ENCODE measurements at regions not wholly inside any gene's neighbourhood (a gene's known extent, or its start where the extent isn't known, plus 50 kb on each side); places are given as distances from the start of the nearest gene placed in this dataset.

DNA sequence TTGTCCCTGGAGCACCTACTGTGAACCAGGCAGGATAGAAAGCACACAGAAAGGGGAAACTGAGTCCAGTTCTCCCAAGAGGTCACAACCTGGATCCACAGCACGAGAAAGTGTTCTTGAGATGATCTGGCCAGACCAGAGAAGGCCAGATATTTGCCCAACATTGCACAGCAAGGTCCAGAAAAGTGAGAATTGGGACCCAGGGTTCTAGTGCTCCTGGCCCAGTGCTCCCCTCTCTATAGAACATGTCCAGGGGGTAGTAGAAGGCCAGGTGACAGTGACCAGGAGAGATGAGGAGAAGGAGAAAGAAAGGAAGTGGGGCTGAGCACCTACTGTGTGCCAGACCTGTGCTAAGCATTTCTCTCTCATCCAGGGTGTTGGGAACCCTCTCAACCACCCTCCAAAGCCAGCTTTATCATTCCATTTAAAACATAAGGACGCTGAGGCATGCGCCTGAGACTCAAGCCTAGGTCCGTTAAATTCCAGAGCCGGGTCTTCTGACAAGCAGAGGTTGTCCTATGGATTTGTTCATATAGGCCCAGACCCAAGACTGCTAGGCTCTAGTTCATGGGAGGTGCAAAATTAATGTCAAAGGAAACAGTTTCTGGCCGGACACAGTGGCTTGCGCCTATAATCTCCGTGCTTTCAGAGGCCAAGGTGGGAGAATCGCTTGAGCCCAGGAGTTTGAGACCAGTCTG, 128.7 kb downstream of the MN1 start:
- H3K9me3 ChIP-seq (ENCODE audit: control insufficient read depth in 2 of 3, insufficient read depth in 1 of 3, low read length in 3 of 3), result peaks cover 0 to 3% (median 0%) of the 10 kb centered on the region in 3 donors
- intact Hi-C loops (cut with DNase I), result no loop called here
- DNase-seq (peak in 1 of 5 donors; percentile 65), FAIRE-seq (no peak)
- TF ChIP-seq, protein P1, sequence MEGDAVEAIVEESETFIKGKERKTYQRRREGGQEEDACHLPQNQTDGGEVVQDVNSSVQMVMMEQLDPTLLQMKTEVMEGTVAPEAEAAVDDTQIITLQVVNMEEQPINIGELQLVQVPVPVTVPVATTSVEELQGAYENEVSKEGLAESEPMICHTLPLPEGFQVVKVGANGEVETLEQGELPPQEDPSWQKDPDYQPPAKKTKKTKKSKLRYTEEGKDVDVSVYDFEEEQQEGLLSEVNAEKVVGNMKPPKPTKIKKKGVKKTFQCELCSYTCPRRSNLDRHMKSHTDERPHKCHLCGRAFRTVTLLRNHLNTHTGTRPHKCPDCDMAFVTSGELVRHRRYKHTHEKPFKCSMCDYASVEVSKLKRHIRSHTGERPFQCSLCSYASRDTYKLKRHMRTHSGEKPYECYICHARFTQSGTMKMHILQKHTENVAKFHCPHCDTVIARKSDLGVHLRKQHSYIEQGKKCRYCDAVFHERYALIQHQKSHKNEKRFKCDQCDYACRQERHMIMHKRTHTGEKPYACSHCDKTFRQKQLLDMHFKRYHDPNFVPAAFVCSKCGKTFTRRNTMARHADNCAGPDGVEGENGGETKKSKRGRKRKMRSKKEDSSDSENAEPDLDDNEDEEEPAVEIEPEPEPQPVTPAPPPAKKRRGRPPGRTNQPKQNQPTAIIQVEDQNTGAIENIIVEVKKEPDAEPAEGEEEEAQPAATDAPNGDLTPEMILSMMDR (IDR thresholded peaks at IDR 0.05; ENCODE audit: borderline replicate concordance, extremely low read depth, insufficient read depth), result no peak
- H3K4me3 ChIP-seq (ENCODE audit: low read length in 3 of 3), result no peak overlapping the region
- peaks cover 0 to 5% (median 3%) of the 10 kb centered on the region in 3 donors for H3K4me1 ChIP-seq (ENCODE audit: control insufficient read depth in 2 of 3, insufficient read depth in 2 of 3, low read depth in 1 of 3, low read length in 3 of 3)
- no peaks in the 10 kb centered on the region for H3K27me3 ChIP-seq (ENCODE audit: control insufficient read depth, insufficient read depth, low read length)
- H3K9ac ChIP-seq (ENCODE audit: low read length in 3 of 3), result no peak overlapping the region
- H3K27ac ChIP-seq (ENCODE audit: low read depth in 2 of 2, low read length in 2 of 2), result no peak overlapping the region
- no peaks in the 10 kb centered on the region for H3K36me3 ChIP-seq (ENCODE audit: control insufficient read depth in 2 of 3, insufficient read depth in 3 of 3, low read length in 3 of 3)

DNA sequence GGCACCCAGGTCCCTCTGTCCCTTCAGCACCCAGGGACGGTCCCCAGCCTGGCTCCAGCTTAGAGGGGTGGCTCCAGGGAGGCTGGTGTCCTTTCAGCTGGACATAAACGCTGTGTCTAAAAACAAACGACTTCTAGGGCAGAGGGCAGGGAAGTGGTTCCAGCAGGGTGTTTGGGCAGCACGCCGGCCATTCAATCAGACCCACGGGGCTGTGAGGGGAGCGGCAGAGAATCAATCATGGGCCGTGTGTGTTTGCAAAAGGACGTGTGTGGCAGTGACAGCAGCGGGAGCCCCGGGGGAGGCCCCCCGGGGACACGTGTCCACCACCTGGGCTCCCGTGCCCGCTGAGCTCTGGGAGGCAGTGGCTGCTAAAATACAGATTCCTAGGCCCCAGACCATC, 127.7 kb downstream of the MN1 start:
- Histone ChIP-seq H3K4me1 (ENCODE audit: control insufficient read depth in 2 of 3, insufficient read depth in 2 of 3, low read depth in 1 of 3, low read length in 3 of 3) (peaks cover 0 to 5% (median 3%) of the 10 kb centered on the region in 3 donors), H3K36me3 (ENCODE audit: control insufficient read depth in 2 of 3, insufficient read depth in 3 of 3, low read length in 3 of 3) (no peaks in the 10 kb centered on the region), H3K27me3 (ENCODE audit: control insufficient read depth, insufficient read depth, low read length) (no peaks in the 10 kb centered on the region), H3K27ac (ENCODE audit: low read depth in 2 of 2, low read length in 2 of 2) (no peak overlapping the region), H3K9me3 (ENCODE audit: control insufficient read depth in 2 of 3, insufficient read depth in 1 of 3, low read length in 3 of 3) (peaks cover 0 to 3% (median 0%) of the 10 kb centered on the region in 3 donors), H3K9ac (ENCODE audit: low read length in 3 of 3) (no peak overlapping the region), H3K4me3 (ENCODE audit: low read length in 3 of 3) (no peak overlapping the region)
- FAIRE-seq (no peak), DNase-seq (peak in 3 of 5 donors; percentile 44 to 77 (median 54))
- intact Hi-C loops (cut with DNase I), result no loop called here
- TF ChIP-seq, protein P1 (IDR thresholded peaks at IDR 0.05; ENCODE audit: borderline replicate concordance, extremely low read depth, insufficient read depth), result no peak

DNA sequence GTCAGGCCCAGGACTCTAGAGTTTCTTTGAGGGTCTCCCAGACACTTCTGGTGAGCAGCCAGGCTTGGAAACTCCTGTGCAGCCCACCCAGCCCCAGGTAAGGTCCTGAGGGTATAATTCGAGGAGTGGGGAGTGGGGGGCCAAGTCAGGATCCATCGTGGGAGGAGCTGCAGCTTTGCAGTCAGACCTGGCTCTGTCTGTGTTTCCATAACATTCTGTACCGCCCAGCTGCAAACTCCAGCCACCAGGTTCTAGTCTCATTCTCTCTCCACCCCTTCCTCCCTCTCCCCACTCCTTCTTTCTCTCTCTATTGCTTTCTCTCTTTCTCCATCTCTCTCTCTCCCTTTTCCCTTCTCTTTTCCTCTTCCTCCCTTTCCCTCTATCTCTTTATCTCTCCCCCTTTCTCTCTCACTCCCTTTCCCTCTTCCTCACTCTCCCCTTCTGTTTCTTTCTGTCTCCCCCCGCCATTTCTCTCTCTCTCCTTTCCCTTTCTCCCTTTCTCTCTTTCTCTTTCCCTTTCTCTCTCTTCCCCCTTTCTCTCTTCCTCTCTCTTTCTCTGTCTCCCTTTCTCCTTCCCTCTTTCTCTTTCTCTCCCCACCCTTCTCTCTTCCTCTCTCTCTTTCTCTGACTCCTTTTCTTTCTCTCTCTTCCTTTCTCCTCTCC, 127.2 kb downstream of the MN1 start:
- Histone ChIP-seq H3K36me3 (ENCODE audit: control insufficient read depth in 2 of 3, insufficient read depth in 3 of 3, low read length in 3 of 3) (no peaks in the 10 kb centered on the region), H3K9ac (ENCODE audit: low read length in 3 of 3) (no peak overlapping the region), H3K27ac (ENCODE audit: low read depth in 2 of 2, low read length in 2 of 2) (no peak overlapping the region), H3K4me1 (ENCODE audit: control insufficient read depth in 2 of 3, insufficient read depth in 2 of 3, low read depth in 1 of 3, low read length in 3 of 3) (peaks cover 0 to 5% (median 3%) of the 10 kb centered on the region in 3 donors), H3K9me3 (ENCODE audit: control insufficient read depth in 2 of 3, insufficient read depth in 1 of 3, low read length in 3 of 3) (peaks cover 0 to 3% (median 0%) of the 10 kb centered on the region in 3 donors), H3K4me3 (ENCODE audit: low read length in 3 of 3) (no peak overlapping the region), H3K27me3 (ENCODE audit: control insufficient read depth, insufficient read depth, low read length) (no peaks in the 10 kb centered on the region)
- FAIRE-seq (no peak), DNase-seq (no peak)
- intact Hi-C loops (cut with DNase I), result no loop called here
- TF ChIP-seq, protein P1 (IDR thresholded peaks at IDR 0.05; ENCODE audit: borderline replicate concordance, extremely low read depth, insufficient read depth), result no peak

Measured in kidney (tissue), 13 donors.